Left lung (tissue), 4 donors: ENCODE measurements at regions not wholly inside any gene's neighbourhood (a gene's known extent, or its start where the extent isn't known, plus 50 kb on each side); places are given as distances from the start of the nearest gene placed in this dataset.
"Not testable (repeated sequence)": the region's sequence is repeated elsewhere in the genome, so short reads cannot be mapped to it uniquely, and the experiment has no call there.

Source experiments
- ATAC-seq: fragments of 200-7000 bp; cut with Tn5 transposase; one replicate; pipeline ENCODE4 v1.9.1; 2020; ENCODE audit warnings: moderate library complexity
- DNase-seq, 4 donors: peaks; one replicate each; pipeline ENCODE4 v3.0.0-alpha.2; 2013 to 2020
- H3K27ac ChIP-seq, 2 donors: fragments of 200-600 bp; sonication (generic) in 1 of 2; one replicate each; pipeline versions ENCODE4 v1.5.0 to v1.8.0; 2020 to 2021
- H3K27me3 ChIP-seq, 2 donors: fragments of 200-600 bp; sonication (generic) in 1 of 2; one replicate each; pipeline versions ENCODE4 v1.5.0 to v1.8.0; 2020 to 2021
- H3K36me3 ChIP-seq, 2 donors: fragments of 200-600 bp; sonication (generic) in 1 of 2; one replicate each; pipeline versions ENCODE4 v1.5.0 to v1.8.0; 2020 to 2021
- H3K4me1 ChIP-seq, 2 donors: fragments of 200-600 bp; one replicate each; pipeline ENCODE4 v1.8.0; 2021
- H3K4me3 ChIP-seq, 2 donors: fragments of 200-600 bp; sonication (generic) in 1 of 2; one replicate each; pipeline versions ENCODE4 v1.5.0 to v1.8.0; 2020 to 2021; ENCODE audit warnings: mild to moderate bottlenecking in 1 of 2
- H3K9me3 ChIP-seq, 2 donors: fragments of 200-600 bp; sonication (generic) in 1 of 2; one replicate each; pipeline versions ENCODE4 v1.5.0 to v1.8.0; 2020 to 2021
- intact Hi-C, 2 donors: fragments of 100-400 bp; cut with DNase I; formaldehyde crosslinking; loops; one replicate each; pipeline versions ENCODE4 v1.11.2 to v1.14.2; 2022
- TF ChIP-seq, protein P1 (sequence below), 2 donors: fragments of 200-600 bp; sonication (generic) in 1 of 2; IDR thresholded peaks; one replicate each; pipeline versions ENCODE4 v1.5.0 to v1.8.0; 2021; ENCODE audit warnings: antibody characterized with exemption in 2 of 2
- donor health status: DM: no; HTN: yes; CAD: no.
- donor health status: DM: no; HTN: no; CAD: no.

DNA sequence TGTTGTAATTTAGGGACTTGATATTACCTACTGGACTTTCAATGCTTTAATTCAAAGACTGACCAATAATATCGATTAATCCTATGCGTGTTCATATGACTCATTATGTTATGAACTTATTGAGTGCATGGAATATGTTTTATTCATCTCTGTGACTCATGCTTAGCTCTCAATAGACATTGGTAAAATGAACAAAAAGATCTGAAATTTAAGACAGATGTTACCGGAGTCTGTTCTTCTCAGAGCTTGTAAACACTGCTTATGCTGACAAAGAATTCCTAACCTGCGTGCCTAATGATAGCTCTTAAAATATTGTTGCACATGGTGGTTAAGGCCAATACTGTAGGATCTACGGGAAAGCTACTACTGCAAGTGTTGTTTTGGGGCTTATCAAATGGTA lies 131.5 kb upstream of the ACBD5 start:
- no peak for ATAC-seq
- H3K4me1 ChIP-seq: no peaks in the 10 kb centered on the region
- TF ChIP-seq, protein P1, sequence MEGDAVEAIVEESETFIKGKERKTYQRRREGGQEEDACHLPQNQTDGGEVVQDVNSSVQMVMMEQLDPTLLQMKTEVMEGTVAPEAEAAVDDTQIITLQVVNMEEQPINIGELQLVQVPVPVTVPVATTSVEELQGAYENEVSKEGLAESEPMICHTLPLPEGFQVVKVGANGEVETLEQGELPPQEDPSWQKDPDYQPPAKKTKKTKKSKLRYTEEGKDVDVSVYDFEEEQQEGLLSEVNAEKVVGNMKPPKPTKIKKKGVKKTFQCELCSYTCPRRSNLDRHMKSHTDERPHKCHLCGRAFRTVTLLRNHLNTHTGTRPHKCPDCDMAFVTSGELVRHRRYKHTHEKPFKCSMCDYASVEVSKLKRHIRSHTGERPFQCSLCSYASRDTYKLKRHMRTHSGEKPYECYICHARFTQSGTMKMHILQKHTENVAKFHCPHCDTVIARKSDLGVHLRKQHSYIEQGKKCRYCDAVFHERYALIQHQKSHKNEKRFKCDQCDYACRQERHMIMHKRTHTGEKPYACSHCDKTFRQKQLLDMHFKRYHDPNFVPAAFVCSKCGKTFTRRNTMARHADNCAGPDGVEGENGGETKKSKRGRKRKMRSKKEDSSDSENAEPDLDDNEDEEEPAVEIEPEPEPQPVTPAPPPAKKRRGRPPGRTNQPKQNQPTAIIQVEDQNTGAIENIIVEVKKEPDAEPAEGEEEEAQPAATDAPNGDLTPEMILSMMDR (IDR thresholded peaks at IDR 0.05): no peak
- no peaks in the 10 kb centered on the region for H3K27me3 ChIP-seq
- no peaks in the 10 kb centered on the region for H3K9me3 ChIP-seq
- H3K4me3 ChIP-seq: no peak overlapping the region
- intact Hi-C loops: loop anchor here in 1 of 2 donors (10.0 kb wide), 1 partner anchor 1013 kb away; no protein-coding TSS in a partner anchor
- no peaks in the 10 kb centered on the region for H3K36me3 ChIP-seq
- no peak overlapping the region for H3K27ac ChIP-seq
- no peak for DNase-seq

DNA sequence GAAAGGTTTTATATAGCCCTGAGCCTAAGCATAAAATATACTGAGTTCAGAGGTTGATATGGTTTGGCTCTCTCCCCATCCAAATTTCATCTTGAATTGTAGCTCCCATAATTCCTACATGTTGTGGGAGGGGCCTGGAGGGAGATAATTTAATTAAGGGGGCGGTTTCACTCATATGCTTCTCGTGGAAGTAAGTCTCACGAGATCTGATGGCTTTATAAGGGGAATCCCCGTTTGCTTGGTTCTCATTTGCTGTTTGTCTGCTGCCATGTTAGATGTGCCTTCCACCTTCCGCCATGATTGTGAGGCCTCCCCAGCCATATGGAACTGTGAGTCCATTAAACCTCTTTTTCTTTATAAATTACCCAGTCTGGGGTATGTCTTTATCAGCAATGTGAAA lies 130.8 kb upstream of the ACBD5 start:
- intact Hi-C loops: loop anchor here in 1 of 2 donors (10.0 kb wide), 1 partner anchor 1013 kb away; no protein-coding TSS in a partner anchor
- H3K4me1 ChIP-seq, H3K4me3 ChIP-seq, ATAC-seq, H3K27me3 ChIP-seq, DNase-seq, H3K9me3 ChIP-seq, H3K36me3 ChIP-seq, H3K27ac ChIP-seq: not testable (repeated sequence)

DNA sequence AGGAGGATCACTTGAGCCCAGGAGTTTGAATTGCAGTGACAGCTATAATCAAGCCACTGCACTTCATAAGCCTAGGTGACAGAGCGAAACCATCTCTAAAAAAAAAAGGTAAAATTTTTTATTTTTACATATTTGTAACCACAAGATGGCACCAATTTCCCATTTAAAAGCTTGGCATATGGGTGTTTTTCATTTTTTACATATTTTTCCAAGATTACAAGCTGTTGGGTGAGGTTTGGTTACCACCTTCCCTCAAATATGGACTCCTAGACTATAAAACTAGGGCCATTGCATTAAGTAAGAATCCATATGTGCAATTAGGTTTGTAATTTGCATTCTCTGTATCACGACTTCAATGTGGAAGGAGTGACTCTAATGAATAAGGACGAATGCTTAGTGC lies 129.3 kb upstream of the ACBD5 start:
- no peak for ATAC-seq
- intact Hi-C loops: loop anchor here in 1 of 2 donors (10.0 kb wide), 1 partner anchor 1015 kb away; no protein-coding TSS in a partner anchor
- no peaks in the 10 kb centered on the region for H3K27me3 ChIP-seq
- no peak overlapping the region for H3K4me3 ChIP-seq
- H3K9me3 ChIP-seq: no peaks in the 10 kb centered on the region
- DNase-seq: peak in 1 of 4 donors; percentile 4
- H3K27ac ChIP-seq: no peak overlapping the region
- H3K36me3 ChIP-seq: no peaks in the 10 kb centered on the region
- TF ChIP-seq, protein P1 (IDR thresholded peaks at IDR 0.05): no peak
- H3K4me1 ChIP-seq: no peaks in the 10 kb centered on the region

DNA sequence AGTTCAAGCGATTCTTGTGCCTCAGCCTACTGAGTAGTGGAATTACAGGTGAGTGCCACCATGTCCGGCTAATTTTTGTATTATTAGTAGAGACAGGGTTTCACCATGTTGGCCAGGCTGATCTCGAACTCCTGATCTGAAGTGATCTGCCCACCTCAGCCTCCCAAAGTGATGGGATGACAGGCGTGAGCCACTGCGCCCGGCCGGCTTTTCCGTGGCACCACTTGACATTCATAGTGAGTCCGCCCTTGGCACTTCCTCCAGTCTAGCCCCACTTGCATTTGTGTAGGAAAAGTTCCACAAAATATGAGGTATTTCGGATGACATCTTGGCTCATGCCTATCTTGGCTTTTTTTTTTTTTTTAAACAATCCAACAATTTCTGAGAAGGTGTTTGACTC lies 128.1 kb upstream of the ACBD5 start:
- Histone ChIP-seq H3K27me3 (no peaks in the 10 kb centered on the region), H3K4me1 (no peaks in the 10 kb centered on the region), H3K4me3 (no peak overlapping the region), H3K9me3 (no peaks in the 10 kb centered on the region), H3K36me3 (no peaks in the 10 kb centered on the region), H3K27ac (no peak overlapping the region)
- ATAC-seq (no peak), DNase-seq (no peak)
- intact Hi-C loops: no loop called here
- TF ChIP-seq, protein P1 (IDR thresholded peaks at IDR 0.05): no peak

DNA sequence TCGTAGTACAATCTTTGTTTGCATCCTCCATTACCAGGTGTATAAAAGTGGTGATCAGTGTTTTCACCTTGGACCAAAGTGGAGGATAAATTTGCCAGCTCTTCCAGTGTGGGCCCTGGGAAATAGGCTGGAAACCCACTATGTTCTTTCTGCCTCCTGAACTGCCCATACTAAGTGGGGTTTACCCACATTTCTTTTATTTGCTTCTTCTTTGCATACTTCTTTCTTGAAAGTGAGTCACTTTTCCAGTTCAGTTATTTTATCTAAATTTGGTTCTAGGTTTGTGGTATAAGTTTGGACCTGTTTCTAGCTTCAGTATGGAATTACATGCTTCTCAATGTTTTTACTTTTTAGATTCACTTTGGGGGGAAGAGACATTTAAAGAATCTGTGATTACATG lies 126.2 kb upstream of the ACBD5 start:
- H3K4me3 ChIP-seq: no peak overlapping the region
- intact Hi-C loops: no loop called here
- no peaks in the 10 kb centered on the region for H3K9me3 ChIP-seq
- TF ChIP-seq, protein P1 (IDR thresholded peaks at IDR 0.05): no peak
- DNase-seq: no peak
- no peak overlapping the region for H3K27ac ChIP-seq
- ATAC-seq: no peak
- H3K36me3 ChIP-seq: no peaks in the 10 kb centered on the region
- no peaks in the 10 kb centered on the region for H3K4me1 ChIP-seq
- H3K27me3 ChIP-seq: no peaks in the 10 kb centered on the region

DNA sequence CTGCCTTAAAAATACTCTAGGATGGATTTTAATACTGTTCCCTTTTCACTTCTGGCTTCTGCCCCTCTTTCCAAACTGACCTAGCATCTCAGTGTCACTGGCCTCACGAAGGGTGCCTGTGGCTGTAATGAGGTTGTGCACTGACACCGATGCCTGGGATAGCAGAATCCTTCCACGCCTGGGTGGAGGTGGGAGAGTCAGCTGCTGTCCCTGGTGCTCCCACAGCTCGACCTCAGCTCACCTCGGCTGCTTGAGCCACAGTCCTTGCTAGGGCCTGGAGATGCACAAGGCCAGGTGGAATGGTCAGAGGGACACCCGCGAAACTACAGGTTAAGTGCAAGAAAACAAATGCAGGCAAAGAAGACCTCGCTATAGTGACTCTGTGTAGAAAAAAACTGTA lies 123.4 kb upstream of the ACBD5 start:
- TF ChIP-seq, protein P1 (IDR thresholded peaks at IDR 0.05): no peak
- Histone ChIP-seq H3K27me3 (no peaks in the 10 kb centered on the region), H3K9me3 (no peaks in the 10 kb centered on the region), H3K27ac (no peak overlapping the region), H3K4me3 (no peak overlapping the region), H3K4me1 (no peaks in the 10 kb centered on the region), H3K36me3 (no peaks in the 10 kb centered on the region)
- DNase-seq (no peak), ATAC-seq (no peak)
- intact Hi-C loops: no loop called here
